RPMI8226 (cell line): ENCODE measurements at regions not wholly inside any gene's neighbourhood (a gene's known extent, or its start where the extent isn't known, plus 50 kb on each side); places are given as distances from the start of the nearest gene placed in this dataset.
"Not testable (repeated sequence)": the region's sequence is repeated elsewhere in the genome, so short reads cannot be mapped to it uniquely, and the experiment has no call there.

ENCODE experiments used
- DNase-seq: peaks from one replicate; pipeline ENCODE4 v3.0.0-alpha.2; 2015

- DNase-seq = no peak
Measured at GRCh38 chr5:172545291-172545801, 91.0 kb upstream of the SH3PXD2B start.

- no peak for DNase-seq
Measured at GRCh38 chr5:172544371-172545095, 90.2 kb upstream of the SH3PXD2B start.

DNA sequence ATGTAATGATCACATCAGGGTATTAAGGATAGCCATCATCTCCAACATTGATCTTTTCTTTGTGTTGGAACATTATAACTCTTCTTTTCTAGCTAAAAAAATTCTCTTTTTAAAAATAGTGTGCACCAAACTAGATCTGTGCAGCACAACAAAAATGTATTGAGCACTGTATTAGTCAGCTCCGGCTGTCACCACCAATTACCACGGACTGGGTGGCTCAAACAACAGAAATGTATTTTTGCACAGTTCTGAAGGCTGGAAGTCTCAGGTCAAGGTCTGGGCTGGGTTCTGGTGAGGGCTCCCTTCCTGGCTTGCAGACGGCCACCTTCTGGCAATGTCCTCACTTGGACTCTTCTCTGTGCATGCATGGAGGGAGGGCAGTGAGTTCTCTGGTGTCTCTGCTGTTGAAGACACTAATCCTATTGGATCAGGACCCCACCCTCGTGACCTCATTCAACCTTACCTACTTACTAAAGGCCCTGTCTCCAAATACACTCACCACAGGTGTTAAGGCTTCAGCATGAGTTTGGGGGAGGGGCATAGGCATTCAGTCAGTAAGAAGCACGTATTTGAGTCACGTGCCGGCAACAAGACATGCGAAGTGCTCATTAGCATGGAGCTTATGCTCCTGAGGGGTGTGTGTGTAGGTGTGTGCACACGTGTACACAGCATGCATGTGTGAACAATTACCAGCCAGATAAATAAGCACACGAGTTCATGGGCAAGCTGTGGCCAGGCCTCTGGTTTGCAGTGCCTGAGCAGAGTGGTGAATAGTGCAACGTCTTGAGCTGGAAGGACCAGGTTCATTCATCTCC lies 89.4 kb upstream of the SH3PXD2B start:
- no peak for DNase-seq

DNA sequence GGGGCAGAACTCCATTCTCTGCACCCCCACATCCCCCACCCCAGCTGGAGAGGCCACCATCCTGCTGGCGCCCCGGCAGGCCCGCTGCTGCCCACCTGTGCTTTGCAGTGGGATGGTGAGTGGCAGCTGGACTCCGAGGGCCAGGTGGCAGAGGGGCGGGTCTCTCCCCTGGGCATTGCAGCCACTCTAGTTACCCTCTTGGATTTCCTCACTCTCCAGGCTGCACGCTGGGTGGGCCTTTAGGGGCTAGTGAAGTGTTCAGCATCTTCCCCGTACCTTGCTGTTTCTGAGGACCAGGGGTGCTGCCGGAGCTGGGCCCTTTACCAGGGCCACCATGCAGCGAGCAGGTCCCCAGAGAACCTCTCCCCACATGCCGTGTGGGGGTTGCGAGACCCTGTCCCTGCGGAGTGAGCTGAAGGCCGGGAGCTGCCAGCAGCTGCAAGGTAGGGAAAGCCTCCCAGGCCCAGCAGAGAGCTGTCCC lies 88.4 kb upstream of the SH3PXD2B start:
- DNase-seq = no peak

DNA sequence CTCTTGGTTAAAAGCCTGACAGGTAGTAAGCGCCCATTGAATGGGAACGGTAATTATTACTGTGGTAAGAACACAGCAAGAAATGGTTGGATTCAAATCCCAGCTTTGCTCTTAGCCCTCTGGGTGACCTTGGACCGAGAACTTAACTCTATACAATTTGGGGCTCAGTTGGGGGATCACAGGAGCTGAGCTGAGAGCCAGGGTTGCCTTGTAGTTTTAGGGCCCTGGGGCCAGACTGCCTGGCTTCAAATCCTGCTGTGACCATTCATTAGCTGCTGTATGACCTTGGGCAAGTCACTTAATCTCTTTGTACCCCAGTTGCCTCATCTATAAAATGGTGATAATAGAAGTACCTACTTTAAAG lies 87.4 kb upstream of the SH3PXD2B start:
- no peak for DNase-seq

- no peak for DNase-seq
Measured at GRCh38 chr5:172541099-172541772, 86.9 kb upstream of the SH3PXD2B start.

DNA sequence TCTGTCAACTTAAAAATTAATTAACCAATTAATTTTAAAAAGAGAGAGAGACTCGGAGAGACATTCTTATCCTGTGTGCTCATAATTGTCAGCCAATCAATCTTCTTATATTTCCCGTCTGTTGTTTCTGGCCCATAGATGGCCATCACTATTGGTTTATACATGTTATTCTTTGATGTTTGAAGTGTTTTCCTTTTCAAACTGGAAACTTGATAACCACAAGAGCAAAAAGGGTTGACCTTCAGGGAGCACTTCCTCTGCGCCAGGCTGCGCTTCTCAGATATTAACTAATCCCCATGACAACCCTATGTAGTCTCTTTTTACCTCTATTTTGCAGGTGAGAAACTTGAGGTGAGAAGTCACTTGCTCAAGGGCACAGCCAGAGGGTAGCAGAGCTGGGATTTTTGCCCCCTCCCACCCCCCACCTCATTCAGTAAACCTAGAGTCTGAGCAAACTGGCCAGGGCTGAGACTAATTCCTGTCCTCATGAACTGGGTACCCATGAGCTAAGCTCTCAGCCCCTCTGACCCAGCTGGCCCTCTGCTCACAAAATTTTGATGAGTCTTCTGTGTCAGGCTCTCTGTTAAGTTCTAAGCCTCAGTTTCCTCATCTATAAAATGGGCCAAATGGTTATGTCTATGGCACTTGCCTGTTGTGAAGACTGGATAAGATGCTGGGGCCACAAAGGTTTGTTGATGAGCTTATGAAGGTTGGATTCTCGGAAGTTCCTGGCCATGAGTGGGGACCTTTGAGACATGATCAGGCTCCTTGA lies 86.0 kb upstream of the SH3PXD2B start:
- DNase-seq = no peak

GRCh38 chr5:172535108-172535445 lies 80.8 kb upstream of the SH3PXD2B start:
- no peak for DNase-seq

DNA sequence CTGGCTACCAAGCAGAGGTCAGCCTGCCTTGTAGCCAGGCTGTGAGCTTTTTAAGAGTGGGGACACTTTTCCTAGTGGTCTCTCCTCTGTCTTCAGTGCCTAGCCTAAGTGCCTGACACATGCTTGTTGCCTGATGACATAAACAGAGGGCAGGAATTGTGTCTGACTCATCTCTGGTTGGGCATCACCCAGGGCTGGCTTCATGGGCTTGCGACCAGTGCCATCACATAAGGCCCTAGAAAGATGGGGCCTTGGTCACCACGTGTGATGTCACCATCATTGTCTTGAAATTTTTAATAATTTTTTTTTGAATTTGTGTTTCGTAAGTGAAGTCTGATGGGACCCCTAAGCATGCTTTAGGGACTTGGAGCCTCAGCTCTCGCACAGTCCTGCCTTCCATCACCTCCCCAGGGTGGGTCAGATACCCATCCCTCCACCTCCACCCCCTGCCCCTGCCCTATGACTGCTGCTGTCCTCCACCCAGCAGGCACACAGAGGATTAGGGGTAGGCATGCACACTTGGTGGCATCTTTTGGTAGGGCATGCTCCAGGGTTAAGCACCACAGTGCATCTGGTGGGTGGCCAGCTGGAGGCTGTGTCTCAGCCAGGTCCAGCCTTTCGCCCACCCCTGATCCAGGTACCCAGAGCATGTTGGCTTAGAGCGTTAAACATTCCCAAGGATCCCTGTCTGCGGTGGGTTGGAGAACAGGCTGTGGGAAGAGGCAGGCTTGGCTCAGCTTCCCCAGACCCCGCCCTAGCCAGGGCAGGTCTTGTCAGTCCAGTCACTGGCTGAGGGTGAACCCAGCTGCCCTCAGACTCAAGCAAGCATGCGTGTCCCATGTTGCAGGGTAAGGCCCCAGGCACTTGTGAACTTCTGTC lies 80.1 kb upstream of the SH3PXD2B start:
- DNase-seq = no peak

GRCh38 chr5:172533399-172534228 lies 79.3 kb upstream of the SH3PXD2B start:
- DNase-seq = peak; percentile 39

GRCh38 chr5:172533058-172533398 lies 78.7 kb upstream of the SH3PXD2B start:
- DNase-seq = no peak

GRCh38 chr5:172532439-172532838 lies 78.1 kb upstream of the SH3PXD2B start:
- DNase-seq = not testable (repeated sequence)

GRCh38 chr5:172531704-172532026 lies 77.3 kb upstream of the SH3PXD2B start:
- DNase-seq = peak; percentile 25

- DNase-seq = no peak
Measured at GRCh38 chr5:172530878-172531703, 76.8 kb upstream of the SH3PXD2B start.

- no peak for DNase-seq
Measured at GRCh38 chr5:172530406-172530805, 76.1 kb upstream of the SH3PXD2B start.

GRCh38 chr5:172529896-172530295 lies 75.6 kb upstream of the SH3PXD2B start:
- DNase-seq = no peak

DNA sequence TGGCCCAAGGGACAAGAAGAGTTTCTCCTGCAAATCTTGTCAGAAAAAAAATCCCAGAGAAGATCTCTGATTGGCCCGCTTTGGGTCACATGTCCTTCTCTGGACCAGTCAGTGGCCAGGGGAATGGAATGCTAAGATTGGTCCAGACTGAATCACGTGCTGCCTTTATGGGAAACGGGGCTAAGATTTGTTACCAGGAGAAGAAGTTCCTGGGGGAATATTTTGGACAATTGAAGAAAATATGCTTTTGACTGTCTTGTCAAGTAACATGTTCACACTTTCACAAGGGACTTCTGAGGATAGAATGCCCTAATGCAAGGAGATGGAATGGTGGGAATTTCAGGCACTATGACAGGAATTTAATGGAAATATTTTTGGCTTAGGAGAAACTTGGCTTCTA lies 74.1 kb upstream of the SH3PXD2B start:
- DNase-seq = no peak

- DNase-seq = no peak
Measured at GRCh38 chr5:172527559-172527958, 73.2 kb upstream of the SH3PXD2B start.

GRCh38 chr5:172525996-172526360 lies 71.7 kb upstream of the SH3PXD2B start:
- no peak for DNase-seq

DNA sequence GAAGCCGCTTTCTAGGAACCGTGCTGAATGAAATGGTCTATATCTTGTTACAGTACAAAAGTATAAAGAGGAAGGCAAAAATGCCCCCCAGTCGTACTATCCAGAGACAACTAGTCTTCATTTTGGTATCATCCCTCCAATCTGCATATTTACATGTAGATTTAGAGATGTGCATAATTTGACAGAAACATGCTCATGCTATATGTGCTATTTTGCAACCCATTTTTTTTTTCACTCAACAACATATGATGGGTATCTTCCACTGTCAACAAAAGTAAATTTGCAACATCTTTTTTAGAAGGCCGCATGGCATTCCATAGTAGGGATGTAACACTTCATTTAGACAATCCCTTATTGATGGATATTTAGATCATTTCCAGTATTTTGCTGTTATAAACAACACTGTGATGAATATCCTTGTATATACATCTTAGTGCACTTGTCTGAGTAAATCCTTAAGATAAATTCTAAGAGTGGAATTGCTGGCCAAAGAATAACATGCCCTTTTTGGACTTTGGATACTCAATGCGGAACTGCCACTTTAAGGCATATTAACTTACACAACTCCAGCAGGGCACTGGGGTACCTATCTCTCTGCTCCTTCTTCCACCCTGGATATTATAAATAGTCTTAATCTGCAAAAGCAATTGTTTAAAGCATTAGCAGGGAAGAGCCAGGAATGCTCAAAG lies 71.1 kb upstream of the SH3PXD2B start:
- no peak for DNase-seq
